ENCODE measurements at regions not wholly inside any gene's neighbourhood (a gene's known extent, or its start where the extent isn't known, plus 50 kb on each side); places are given as distances from the start of the nearest gene placed in this dataset.

GRCh38 chr9:80946496-80947170 is 742.7 kb downstream of the TLE1 start:
- Histone ChIP-seq H3K9me3 (ENCODE audit: low read depth, low read length) (no peaks in the 10 kb centered on the region), H3K4me3 (no peak overlapping the region), H3K9ac (ENCODE audit: insufficient read length) (no peak overlapping the region), H3K27ac (no peak overlapping the region), H3K36me3 (ENCODE audit: insufficient read depth, low read length) (no peaks in the 10 kb centered on the region)
- TF ChIP-seq FOXP2 (optimal IDR thresholded peaks at IDR 0.05; ENCODE audit: control extremely low read depth, extremely low read length, insufficient read depth) (no peak), EZH2 (IDR thresholded peaks at IDR 0.05) (no peak), POLR2AphosphoS5 (IDR thresholded peaks at IDR 0.05; ENCODE audit: borderline replicate concordance, low read depth, low read length) (no peak)
- DNase-seq (ENCODE audit: low read depth, low spot score): no peak

DNA sequence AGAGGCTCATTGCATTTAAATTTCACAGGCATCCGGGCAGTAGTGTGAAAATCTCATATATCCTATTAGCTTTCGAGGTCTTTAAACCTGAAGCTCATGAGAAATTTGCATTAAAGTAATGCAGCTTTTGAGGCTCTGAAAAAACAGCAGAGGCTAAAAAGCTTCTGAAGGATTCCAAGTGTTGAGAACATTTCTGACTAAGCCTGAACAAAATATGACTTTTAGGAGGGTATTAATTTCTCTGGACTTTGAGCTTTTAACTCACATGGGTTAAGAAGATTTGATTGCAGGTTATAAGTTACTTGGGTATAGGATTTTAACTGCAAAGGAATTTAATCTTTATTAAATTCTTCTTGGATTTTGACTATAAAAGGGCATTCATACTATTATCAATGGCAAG is 743.9 kb downstream of the TLE1 start:
- no peak for DNase-seq (ENCODE audit: low read depth, low spot score)
- no peaks in the 10 kb centered on the region for H3K9me3 ChIP-seq (ENCODE audit: low read depth, low read length)
- no peaks in the 10 kb centered on the region for H3K36me3 ChIP-seq (ENCODE audit: insufficient read depth, low read length)
- H3K27ac ChIP-seq: no peak overlapping the region
- no peak overlapping the region for H3K4me3 ChIP-seq
- no peak overlapping the region for H3K9ac ChIP-seq (ENCODE audit: insufficient read length)
- TF ChIP-seq POLR2AphosphoS5 (IDR thresholded peaks at IDR 0.05; ENCODE audit: borderline replicate concordance, low read depth, low read length): no peak
- TF ChIP-seq EZH2 (IDR thresholded peaks at IDR 0.05): no peak

DNA sequence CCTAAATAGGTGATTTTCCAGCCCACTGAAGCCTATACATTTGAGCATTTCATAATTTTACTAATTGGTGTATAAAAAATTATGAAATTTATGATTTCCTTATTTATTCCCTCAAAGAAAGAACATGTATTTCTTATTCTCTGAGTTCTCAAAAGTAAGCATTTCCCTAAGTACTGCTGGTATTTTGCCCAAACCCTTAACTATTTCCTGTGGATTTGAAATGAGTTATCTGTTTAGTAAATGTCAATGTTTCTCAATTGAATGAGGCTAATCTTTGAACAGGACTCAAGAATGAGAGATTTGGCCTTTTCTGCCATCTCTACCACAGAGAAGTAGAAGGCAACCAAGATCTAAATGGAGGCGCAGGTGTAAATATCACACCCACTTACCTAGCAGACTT is 751.7 kb downstream of the TLE1 start:
- Histone ChIP-seq H3K36me3 (ENCODE audit: insufficient read depth, low read length) (no peaks in the 10 kb centered on the region), H3K4me3 (no peak overlapping the region), H3K9me3 (ENCODE audit: low read depth, low read length) (no peaks in the 10 kb centered on the region), H3K9ac (ENCODE audit: insufficient read length) (no peak overlapping the region), H3K27ac (no peak overlapping the region)
- no peak for TF ChIP-seq POLR2AphosphoS5 (IDR thresholded peaks at IDR 0.05; ENCODE audit: borderline replicate concordance, low read depth, low read length)
- no peak for TF ChIP-seq FOXP2 (optimal IDR thresholded peaks at IDR 0.05; ENCODE audit: control extremely low read depth, extremely low read length, insufficient read depth)
- no peak for TF ChIP-seq EZH2 (IDR thresholded peaks at IDR 0.05)
- no peak for DNase-seq (ENCODE audit: low read depth, low spot score)

DNA sequence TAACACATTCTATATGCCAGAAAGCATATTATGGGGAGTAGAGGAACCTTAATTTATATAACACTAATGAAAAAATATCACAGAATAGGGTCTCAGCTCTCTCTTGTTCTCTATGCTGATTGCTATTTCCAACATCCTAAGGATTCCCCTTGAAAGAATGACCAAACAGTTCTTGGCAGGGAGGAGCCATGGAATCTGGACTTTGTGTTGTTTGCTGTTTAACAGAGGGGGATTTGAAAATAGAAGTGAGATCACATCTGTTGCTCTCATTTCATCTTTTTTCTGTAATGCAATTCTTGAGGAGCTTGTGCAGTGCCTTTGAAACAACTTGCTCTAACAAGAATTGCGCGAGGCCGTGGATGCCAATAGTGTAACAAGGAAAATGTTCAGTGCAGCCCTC is 755.3 kb downstream of the TLE1 start:
- no peak for TF ChIP-seq POLR2AphosphoS5 (IDR thresholded peaks at IDR 0.05; ENCODE audit: borderline replicate concordance, low read depth, low read length)
- TF ChIP-seq EZH2 (IDR thresholded peaks at IDR 0.05): no peak
- no peak for TF ChIP-seq FOXP2 (optimal IDR thresholded peaks at IDR 0.05; ENCODE audit: control extremely low read depth, extremely low read length, insufficient read depth)
- Histone ChIP-seq H3K27ac (no peak overlapping the region), H3K9me3 (ENCODE audit: low read depth, low read length) (no peaks in the 10 kb centered on the region), H3K4me3 (no peak overlapping the region), H3K9ac (ENCODE audit: insufficient read length) (no peak overlapping the region), H3K36me3 (ENCODE audit: insufficient read depth, low read length) (no peaks in the 10 kb centered on the region)
- DNase-seq (ENCODE audit: low read depth, low spot score): no peak

- H3K9me3 ChIP-seq (ENCODE audit: low read depth, low read length): no peaks in the 10 kb centered on the region
- no peak overlapping the region for H3K9ac ChIP-seq (ENCODE audit: insufficient read length)
- H3K4me3 ChIP-seq: no peak overlapping the region
- H3K36me3 ChIP-seq (ENCODE audit: insufficient read depth, low read length): no peaks in the 10 kb centered on the region
- no peak for DNase-seq (ENCODE audit: low read depth, low spot score)
- no peak overlapping the region for H3K27ac ChIP-seq
- no peak for TF ChIP-seq POLR2AphosphoS5 (IDR thresholded peaks at IDR 0.05; ENCODE audit: borderline replicate concordance, low read depth, low read length)
- TF ChIP-seq EZH2 (IDR thresholded peaks at IDR 0.05): no peak
- no peak for TF ChIP-seq FOXP2 (optimal IDR thresholded peaks at IDR 0.05; ENCODE audit: control extremely low read depth, extremely low read length, insufficient read depth)
Measured at GRCh38 chr9:80932947-80933780, 756.2 kb downstream of the TLE1 start.

DNA sequence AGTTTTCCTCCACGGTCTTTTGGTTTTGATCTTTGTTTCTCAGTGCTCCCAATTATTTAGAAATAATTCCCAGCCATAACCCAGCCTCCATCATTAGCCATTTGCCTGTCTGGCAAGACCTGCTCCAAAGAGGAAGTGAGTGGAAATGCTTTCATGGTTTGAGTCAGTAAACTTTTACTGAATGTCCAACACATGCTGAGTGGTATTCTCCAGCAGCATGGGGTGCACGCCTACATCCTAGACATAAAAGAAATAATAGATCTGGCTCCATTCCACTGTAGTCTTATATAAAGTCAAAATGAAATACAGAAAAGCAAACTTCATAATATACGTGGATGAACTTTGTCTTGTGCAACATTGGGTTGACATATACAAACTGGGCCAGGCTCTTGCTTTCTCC is 757.2 kb downstream of the TLE1 start:
- no peaks in the 10 kb centered on the region for H3K36me3 ChIP-seq (ENCODE audit: insufficient read depth, low read length)
- DNase-seq (ENCODE audit: low read depth, low spot score): no peak
- H3K9ac ChIP-seq (ENCODE audit: insufficient read length): no peak overlapping the region
- no peak for TF ChIP-seq FOXP2 (optimal IDR thresholded peaks at IDR 0.05; ENCODE audit: control extremely low read depth, extremely low read length, insufficient read depth)
- no peak for TF ChIP-seq POLR2AphosphoS5 (IDR thresholded peaks at IDR 0.05; ENCODE audit: borderline replicate concordance, low read depth, low read length)
- TF ChIP-seq EZH2 (IDR thresholded peaks at IDR 0.05): no peak
- no peak overlapping the region for H3K27ac ChIP-seq
- no peak overlapping the region for H3K4me3 ChIP-seq
- H3K9me3 ChIP-seq (ENCODE audit: low read depth, low read length): no peaks in the 10 kb centered on the region

DNA sequence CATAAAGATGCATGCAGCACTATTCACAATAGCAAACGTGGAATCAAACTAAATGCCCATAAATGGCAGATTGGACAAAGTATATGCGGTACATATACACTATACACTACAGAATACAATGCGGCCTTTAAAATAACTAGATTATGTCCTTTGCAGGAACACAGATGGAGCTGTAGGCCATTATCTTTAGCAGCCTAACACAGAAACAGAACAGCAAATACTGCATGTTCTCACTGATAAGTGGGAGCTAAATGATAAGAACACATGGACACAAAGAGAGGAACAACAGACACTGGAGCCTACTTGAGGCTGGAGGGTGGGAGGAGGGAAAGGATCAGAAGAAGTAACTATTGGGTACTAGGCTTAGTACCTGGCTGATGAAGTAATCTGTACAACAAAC is 758.2 kb downstream of the TLE1 start:
- Histone ChIP-seq H3K27ac (no peak overlapping the region), H3K9me3 (ENCODE audit: low read depth, low read length) (no peaks in the 10 kb centered on the region), H3K36me3 (ENCODE audit: insufficient read depth, low read length) (no peaks in the 10 kb centered on the region), H3K9ac (ENCODE audit: insufficient read length) (no peak overlapping the region), H3K4me3 (no peak overlapping the region)
- no peak for DNase-seq (ENCODE audit: low read depth, low spot score)
- TF ChIP-seq POLR2AphosphoS5 (IDR thresholded peaks at IDR 0.05; ENCODE audit: borderline replicate concordance, low read depth, low read length): no peak
- TF ChIP-seq EZH2 (IDR thresholded peaks at IDR 0.05): no peak

DNA sequence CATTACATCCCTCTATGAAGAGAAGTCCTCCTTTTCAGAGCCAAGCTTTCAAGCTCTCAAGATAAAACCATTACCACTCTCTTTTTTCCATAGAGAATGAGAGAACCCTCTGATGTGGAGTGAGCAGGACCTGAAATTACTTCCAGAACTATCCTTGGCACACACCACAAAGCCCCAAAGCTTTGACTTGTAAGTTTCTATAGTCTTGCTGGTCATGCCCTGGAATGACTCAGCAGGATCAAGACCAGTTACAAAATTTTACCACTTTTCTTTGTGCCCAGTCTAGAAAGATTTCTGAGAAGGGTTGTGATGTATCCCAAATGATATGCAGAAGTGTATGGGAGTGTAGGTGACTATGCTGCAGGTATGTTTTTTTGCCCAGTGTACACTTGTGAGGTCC is 760.6 kb downstream of the TLE1 start:
- TF ChIP-seq EZH2 (IDR thresholded peaks at IDR 0.05): no peak
- TF ChIP-seq POLR2AphosphoS5 (IDR thresholded peaks at IDR 0.05; ENCODE audit: borderline replicate concordance, low read depth, low read length): no peak
- TF ChIP-seq FOXP2 (optimal IDR thresholded peaks at IDR 0.05; ENCODE audit: control extremely low read depth, extremely low read length, insufficient read depth): no peak
- no peak for DNase-seq (ENCODE audit: low read depth, low spot score)
- no peaks in the 10 kb centered on the region for H3K9me3 ChIP-seq (ENCODE audit: low read depth, low read length)
- no peak overlapping the region for H3K9ac ChIP-seq (ENCODE audit: insufficient read length)
- no peak overlapping the region for H3K4me3 ChIP-seq
- H3K27ac ChIP-seq: no peak overlapping the region
- H3K36me3 ChIP-seq (ENCODE audit: insufficient read depth, low read length): no peaks in the 10 kb centered on the region
